Bronchial epithelial cell (primary cell): ENCODE measurements at regions not wholly inside any gene's neighbourhood (a gene's known extent, or its start where the extent isn't known, plus 50 kb on each side); places are given as distances from the start of the nearest gene placed in this dataset.

ENCODE experiments used
- DNase-seq: peaks from one replicate; pipeline ENCODE4 v3.0.0-alpha.2; 2010; ENCODE audit warnings: low read depth
- FAIRE-seq: peaks from 2 replicates; lab custom pipeline; 2011; peaks lifted over from hg19 to GRCh38; lab: Jason Lieb, UNC
- H3K27me3 ChIP-seq: 2 replicates; pipeline ENCODE4 v1.5.1; 2011; ENCODE audit warnings: low read length; ENCODE audit not compliant: control insufficient read depth, insufficient read depth
- H3K36me3 ChIP-seq: 2 replicates; pipeline ENCODE4 v1.5.1; 2011; ENCODE audit warnings: low read length; ENCODE audit not compliant: control insufficient read depth, insufficient read depth
- H3K4me3 ChIP-seq: 2 replicates; pipeline ENCODE4 v1.5.1; 2011; ENCODE audit warnings: mild to moderate bottlenecking, low read depth, low read length, control low read depth
- TF ChIP-seq, protein P1 (sequence below): IDR thresholded peaks from 2 replicates; pipeline ENCODE4 v1.5.1; 2011; ENCODE audit warnings: mild to moderate bottlenecking, moderate library complexity, low read length, control low read depth, inconsistent platforms; ENCODE audit not compliant: insufficient read depth, severe bottlenecking

DNA sequence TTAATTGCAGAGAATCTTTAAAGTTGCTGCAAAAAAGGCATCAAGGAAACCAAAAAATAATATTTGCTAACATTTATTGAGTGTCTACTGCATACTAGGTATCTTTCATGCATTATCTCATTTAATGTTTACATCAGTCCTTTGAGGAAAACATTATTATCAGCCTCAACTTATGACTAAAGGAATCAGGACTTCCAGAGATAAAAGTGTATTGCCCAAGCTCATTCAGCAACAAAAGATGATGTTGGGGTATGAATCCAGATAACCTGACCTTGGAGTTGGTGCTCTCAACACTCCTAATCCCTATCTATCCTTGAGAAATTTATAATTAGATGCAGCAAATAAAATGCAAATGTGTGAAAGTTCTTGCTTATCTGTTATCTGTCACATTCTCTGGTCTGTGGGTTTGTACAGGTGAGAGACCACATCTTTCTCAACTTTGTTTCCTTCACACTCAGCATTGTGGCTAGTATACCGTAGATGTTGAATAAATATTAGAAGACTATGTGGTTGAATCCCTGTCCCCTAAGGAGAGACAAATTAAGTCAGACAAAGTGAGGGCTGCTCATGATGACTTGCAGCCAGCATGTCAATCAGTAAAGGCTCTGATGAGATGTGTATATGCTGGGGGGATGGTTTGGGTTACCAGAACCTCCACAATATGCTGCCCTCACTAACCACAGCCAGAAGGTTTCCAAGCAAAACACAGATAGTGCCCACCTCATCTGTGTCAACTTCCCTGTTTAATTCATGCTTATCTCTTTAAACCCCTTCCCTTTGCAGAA lies 82.6 kb downstream of the NOG start:
- TF ChIP-seq, protein P1, sequence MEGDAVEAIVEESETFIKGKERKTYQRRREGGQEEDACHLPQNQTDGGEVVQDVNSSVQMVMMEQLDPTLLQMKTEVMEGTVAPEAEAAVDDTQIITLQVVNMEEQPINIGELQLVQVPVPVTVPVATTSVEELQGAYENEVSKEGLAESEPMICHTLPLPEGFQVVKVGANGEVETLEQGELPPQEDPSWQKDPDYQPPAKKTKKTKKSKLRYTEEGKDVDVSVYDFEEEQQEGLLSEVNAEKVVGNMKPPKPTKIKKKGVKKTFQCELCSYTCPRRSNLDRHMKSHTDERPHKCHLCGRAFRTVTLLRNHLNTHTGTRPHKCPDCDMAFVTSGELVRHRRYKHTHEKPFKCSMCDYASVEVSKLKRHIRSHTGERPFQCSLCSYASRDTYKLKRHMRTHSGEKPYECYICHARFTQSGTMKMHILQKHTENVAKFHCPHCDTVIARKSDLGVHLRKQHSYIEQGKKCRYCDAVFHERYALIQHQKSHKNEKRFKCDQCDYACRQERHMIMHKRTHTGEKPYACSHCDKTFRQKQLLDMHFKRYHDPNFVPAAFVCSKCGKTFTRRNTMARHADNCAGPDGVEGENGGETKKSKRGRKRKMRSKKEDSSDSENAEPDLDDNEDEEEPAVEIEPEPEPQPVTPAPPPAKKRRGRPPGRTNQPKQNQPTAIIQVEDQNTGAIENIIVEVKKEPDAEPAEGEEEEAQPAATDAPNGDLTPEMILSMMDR: no peak
- no peaks in the 10 kb centered on the region for H3K36me3 ChIP-seq
- H3K27me3 ChIP-seq: no peaks in the 10 kb centered on the region
- no peak for FAIRE-seq
- no peak for DNase-seq
- H3K4me3 ChIP-seq: no peak overlapping the region

GRCh38 chr17:56676810-56677209 lies 83.3 kb downstream of the NOG start:
- TF ChIP-seq, protein P1: peak; percentile 16
- no peak for DNase-seq

GRCh38 chr17:56678249-56679114 lies 85.0 kb downstream of the NOG start:
- Histone ChIP-seq H3K4me3 (peak overlapping the region; percentile 21), H3K36me3 (no peaks in the 10 kb centered on the region), H3K27me3 (no peaks in the 10 kb centered on the region)
- TF ChIP-seq, protein P1: no peak
- FAIRE-seq (no peak), DNase-seq (no peak)

More at GRCh38 chr17:56676810-56677209, 83.3 kb downstream of the NOG start:
- no peaks in the 10 kb centered on the region for H3K36me3 ChIP-seq
- H3K27me3 ChIP-seq: no peaks in the 10 kb centered on the region
- H3K4me3 ChIP-seq: no peak overlapping the region
- FAIRE-seq: no peak

DNA sequence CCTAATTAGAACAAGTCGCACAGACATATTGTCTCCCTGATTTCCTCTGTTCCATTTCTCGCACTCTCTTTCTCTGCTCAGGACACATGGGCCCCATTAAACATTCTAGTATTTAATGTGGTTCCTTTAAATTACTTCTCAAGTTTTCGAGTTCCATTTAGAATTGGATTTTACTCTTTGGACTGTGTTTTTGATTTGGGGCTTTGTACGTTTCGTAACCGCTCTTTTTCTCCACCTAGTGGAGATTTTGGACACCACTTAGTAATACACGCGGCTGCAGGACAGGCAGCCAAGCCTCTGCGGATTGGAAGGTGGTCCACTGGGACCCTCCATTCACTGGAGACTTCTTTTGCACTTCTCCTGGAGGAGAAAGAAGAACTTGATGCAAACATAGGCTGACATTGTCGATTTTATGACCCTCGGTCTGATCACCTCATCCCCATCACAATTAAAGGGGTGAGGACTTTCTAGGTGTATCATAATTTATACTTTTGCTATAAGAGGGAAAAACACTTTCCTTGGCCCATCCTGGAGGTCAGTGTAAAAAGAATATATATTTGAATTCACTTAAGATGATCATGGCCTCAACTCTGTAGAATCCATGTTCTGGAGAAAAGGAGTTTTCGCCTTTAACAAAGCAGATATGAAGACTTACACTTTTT lies 85.7 kb downstream of the NOG start:
- FAIRE-seq: no peak
- TF ChIP-seq, protein P1: peak; percentile 63

DNA sequence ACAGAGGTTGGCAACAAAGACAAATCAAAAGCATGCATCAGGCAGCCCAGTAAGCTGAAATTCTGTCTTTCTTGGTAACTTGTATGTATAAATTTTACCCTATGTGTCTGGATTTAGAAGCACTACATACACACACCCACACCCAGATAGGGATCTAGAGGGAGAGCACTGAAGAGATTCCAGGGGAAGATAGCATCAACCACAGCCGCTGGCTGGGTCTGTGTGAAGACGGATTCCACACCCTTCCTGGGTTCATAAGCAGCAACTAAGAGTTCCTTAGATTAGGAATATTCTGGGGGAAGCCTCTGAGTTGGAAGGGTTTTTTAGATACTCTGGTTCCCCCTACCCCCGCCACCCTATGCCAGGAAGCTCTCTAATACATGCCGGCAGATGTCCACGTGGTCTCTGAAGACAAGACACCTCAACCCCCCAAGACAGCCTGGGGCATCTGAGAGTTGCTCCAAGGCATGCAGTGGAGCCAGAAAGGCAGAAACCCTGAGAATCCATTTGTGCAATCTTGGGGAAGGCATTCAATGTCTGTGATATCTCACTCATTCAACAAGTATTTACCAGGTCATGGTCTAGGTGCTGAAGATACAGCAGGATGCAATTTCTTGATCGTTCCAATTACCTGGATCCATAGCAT lies 86.4 kb downstream of the NOG start:
- FAIRE-seq (no peak), DNase-seq (peak; percentile 44)
- TF ChIP-seq, protein P1: no peak
- Histone ChIP-seq H3K4me3 (no peak overlapping the region), H3K36me3 (no peaks in the 10 kb centered on the region), H3K27me3 (no peaks in the 10 kb centered on the region)

More for the DNA sequence above, 85.7 kb downstream of the NOG start:
- H3K36me3 ChIP-seq: no peaks in the 10 kb centered on the region
- DNase-seq: peak; percentile 44
- peak overlapping the region; percentile 21 for H3K4me3 ChIP-seq
- no peaks in the 10 kb centered on the region for H3K27me3 ChIP-seq
